Activated CD8-positive, alpha-beta T cell treated with anti-CD3 and anti-CD28 coated beads for 36 hours (primary cell): ENCODE measurements at regions not wholly inside any gene's neighbourhood (a gene's known extent, or its start where the extent isn't known, plus 50 kb on each side); places are given as distances from the start of the nearest gene placed in this dataset.

Experiments
- ATAC-seq: fragments of 200-7000 bp; cut with Tn5 transposase; one replicate; pipeline ENCODE4 v1.10.0; 2021; ENCODE audit warnings: mild to moderate bottlenecking, moderate library complexity
- CTCF ChIA-PET: fragments of 350-600 bp; sonication (Branson Sonifier 250); formaldehyde crosslinking; loops from one replicate; lab custom pipeline; 2021; ENCODE audit warnings: antibody characterized with exemption; lab: Charles Lee
- POLR2A ChIA-PET: fragments of 350-600 bp; sonication (Branson Sonifier 250); formaldehyde crosslinking; loops from one replicate; lab custom pipeline; 2021; ENCODE audit warnings: antibody characterized with exemption; lab: Charles Lee
- DNase-seq: peaks from one replicate; pipeline ENCODE4 v3.0.0-alpha.2; 2020
- H3K27ac Mint-ChIP-seq: one replicate; pipeline ENCODE4 v1.8.0; 2021; ENCODE audit warnings: mild to moderate bottlenecking, mixed read lengths
- H3K27me3 Mint-ChIP-seq: one replicate; pipeline ENCODE4 v1.8.0; 2021; ENCODE audit warnings: mixed read lengths
- H3K36me3 Mint-ChIP-seq: one replicate; pipeline ENCODE4 v1.8.0; 2021; ENCODE audit warnings: low read depth, mixed read lengths
- H3K4me1 Mint-ChIP-seq: one replicate; pipeline ENCODE4 v1.8.0; 2021; ENCODE audit warnings: low read depth, mixed read lengths
- H3K4me3 Mint-ChIP-seq: one replicate; pipeline ENCODE4 v1.8.0; 2021; ENCODE audit warnings: mild to moderate bottlenecking, moderate library complexity, mixed read lengths
- H3K9me3 Mint-ChIP-seq: one replicate; pipeline ENCODE4 v1.8.0; 2021; ENCODE audit warnings: mixed read lengths
- intact Hi-C: fragments of 100-400 bp; cut with micrococcal nuclease; formaldehyde crosslinking; loops from one replicate; pipeline ENCODE4 v1.10.0; 2022
- TF ChIP-seq, protein P1 (sequence below): fragments of 200-600 bp; IDR thresholded peaks from one replicate; pipeline ENCODE4 v1.8.0; 2022; ENCODE audit warnings: antibody characterized with exemption, mild to moderate bottlenecking

DNA sequence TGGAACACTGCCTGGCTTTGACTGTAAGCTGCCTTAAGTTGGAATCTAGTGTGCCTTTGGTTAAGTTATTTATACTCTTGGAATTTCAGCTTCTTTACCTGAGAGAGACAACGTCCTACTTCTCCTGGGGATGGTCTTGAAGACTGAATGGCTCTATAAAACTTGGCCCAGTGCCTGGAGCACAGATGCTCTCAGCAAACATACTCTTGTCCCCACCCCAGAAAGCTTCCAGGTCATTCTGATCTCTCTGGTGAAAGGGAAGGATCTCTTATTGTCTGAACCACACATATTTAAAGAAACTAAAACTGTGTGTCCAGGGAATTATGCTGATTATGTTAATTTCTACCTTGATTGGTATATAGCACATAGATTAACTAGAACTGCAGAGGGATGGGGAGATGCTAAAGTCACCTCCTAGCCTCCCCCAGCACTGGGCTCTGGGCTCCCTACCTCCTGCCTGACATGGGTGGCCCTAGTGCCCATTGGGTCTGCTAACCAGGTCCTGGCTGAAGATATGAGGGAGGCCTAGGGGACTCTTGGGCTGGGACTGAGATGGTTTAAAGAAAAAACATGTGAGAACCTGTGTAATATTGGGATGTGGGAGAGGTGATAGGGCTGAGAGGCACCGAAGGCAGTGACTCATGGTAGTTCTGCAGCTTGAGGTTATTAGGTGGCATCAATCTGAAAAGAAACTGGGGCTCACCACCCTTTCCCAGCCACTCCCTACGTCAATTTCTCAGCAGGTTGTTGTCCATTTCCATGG, 171.0 kb downstream of the RPLP1 start:
- Mint-ChIP-seq H3K36me3 (no peaks in the 10 kb centered on the region), H3K4me3 (no peak overlapping the region), H3K9me3 (no peaks in the 10 kb centered on the region), H3K27ac (no peak overlapping the region), H3K27me3 (peaks cover 3% of the 10 kb centered on the region), H3K4me1 (peaks cover 8% of the 10 kb centered on the region)
- intact Hi-C loops = no loop called here
- POLR2A ChIA-PET = no interaction called here
- peak; percentile 66 for ATAC-seq
- peak; percentile 20 for DNase-seq
- TF ChIP-seq, protein P1, sequence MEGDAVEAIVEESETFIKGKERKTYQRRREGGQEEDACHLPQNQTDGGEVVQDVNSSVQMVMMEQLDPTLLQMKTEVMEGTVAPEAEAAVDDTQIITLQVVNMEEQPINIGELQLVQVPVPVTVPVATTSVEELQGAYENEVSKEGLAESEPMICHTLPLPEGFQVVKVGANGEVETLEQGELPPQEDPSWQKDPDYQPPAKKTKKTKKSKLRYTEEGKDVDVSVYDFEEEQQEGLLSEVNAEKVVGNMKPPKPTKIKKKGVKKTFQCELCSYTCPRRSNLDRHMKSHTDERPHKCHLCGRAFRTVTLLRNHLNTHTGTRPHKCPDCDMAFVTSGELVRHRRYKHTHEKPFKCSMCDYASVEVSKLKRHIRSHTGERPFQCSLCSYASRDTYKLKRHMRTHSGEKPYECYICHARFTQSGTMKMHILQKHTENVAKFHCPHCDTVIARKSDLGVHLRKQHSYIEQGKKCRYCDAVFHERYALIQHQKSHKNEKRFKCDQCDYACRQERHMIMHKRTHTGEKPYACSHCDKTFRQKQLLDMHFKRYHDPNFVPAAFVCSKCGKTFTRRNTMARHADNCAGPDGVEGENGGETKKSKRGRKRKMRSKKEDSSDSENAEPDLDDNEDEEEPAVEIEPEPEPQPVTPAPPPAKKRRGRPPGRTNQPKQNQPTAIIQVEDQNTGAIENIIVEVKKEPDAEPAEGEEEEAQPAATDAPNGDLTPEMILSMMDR = no peak
- CTCF ChIA-PET = interaction anchor here (1.3 kb wide), 1 partner anchor 33 kb away, joined by 3 read pairs; no protein-coding TSS in a partner anchor

DNA sequence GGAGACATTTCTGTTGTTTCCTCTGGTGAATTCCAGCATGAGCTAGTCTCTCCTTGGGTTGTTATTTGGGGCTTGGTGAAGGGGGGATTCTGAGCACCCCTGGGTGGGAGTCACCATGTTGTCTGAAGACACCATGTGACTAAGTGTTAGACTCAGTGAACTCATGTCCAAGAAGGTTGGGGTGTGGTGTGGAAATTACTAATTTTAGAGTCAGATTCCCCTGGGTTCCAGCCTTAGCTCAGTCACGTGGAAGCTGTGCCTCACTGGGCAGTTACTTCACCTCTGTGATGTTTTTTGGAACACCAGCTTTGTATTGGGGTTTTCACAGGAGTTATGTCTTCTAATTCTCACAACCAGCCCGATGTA, 171.5 kb downstream of the RPLP1 start:
- Mint-ChIP-seq H3K27ac (no peak overlapping the region), H3K4me1 (peaks cover 9% of the 10 kb centered on the region), H3K4me3 (no peak overlapping the region), H3K36me3 (no peaks in the 10 kb centered on the region), H3K27me3 (peaks cover 3% of the 10 kb centered on the region), H3K9me3 (no peaks in the 10 kb centered on the region)
- intact Hi-C loops = no loop called here
- ChIA-PET CTCF (interaction anchor here (1.3 kb wide), 1 partner anchor 33 kb away, joined by 3 read pairs; no protein-coding TSS in a partner anchor), POLR2A (no interaction called here)
- TF ChIP-seq, protein P1 = no peak
- ATAC-seq = peak; percentile 27
- no peak for DNase-seq

DNA sequence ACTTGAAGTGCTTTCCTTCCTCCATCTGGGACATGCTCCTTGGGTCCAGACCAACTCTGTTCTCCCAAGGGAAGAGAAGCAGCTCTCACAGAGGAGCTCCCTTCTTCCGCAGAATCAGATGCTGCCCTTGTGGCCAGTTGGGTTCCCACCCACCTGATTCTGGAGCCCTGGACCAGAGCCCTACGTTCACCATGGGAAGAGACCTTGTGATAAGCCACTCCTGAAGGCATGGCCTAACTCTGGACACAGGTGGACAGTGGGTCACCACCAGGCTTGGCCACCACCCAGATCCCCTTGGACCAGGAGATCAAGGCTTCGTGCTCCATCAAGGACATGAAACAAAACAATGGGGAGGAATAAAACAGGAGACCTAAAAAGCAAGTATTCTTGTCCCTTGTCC, 172.2 kb downstream of the RPLP1 start:
- CTCF ChIA-PET = no interaction called here
- no peak overlapping the region for H3K27ac Mint-ChIP-seq
- TF ChIP-seq, protein P1 = no peak
- H3K36me3 Mint-ChIP-seq = no peaks in the 10 kb centered on the region
- H3K27me3 Mint-ChIP-seq = peaks cover 3% of the 10 kb centered on the region
- no peak for ATAC-seq
- POLR2A ChIA-PET = no interaction called here
- no peak overlapping the region for H3K4me3 Mint-ChIP-seq
- intact Hi-C loops = no loop called here
- H3K4me1 Mint-ChIP-seq = peaks cover 15% of the 10 kb centered on the region
- H3K9me3 Mint-ChIP-seq = no peaks in the 10 kb centered on the region
- no peak for DNase-seq

DNA sequence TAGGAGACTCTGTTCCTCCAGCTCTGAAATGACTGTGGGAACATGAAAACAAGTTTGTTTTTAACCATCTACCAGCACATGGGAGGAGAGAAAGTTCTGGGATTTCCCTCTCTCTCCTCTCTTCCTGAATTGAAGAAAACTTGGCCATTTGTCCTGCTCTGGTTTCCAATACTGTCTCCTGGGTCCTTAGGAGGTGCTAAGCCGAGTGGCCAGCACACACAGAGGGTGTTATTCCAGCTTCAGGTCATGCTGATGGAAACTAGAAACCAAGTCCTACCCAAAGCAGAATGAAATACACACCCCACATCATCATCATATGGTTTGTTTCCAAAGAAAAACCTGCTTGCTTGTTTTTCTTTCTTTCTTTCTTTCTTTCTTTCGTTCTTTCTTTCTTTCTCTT, 172.7 kb downstream of the RPLP1 start:
- no peak overlapping the region for H3K27ac Mint-ChIP-seq
- H3K9me3 Mint-ChIP-seq = no peaks in the 10 kb centered on the region
- H3K27me3 Mint-ChIP-seq = peaks cover 3% of the 10 kb centered on the region
- TF ChIP-seq, protein P1 = no peak
- ChIA-PET CTCF (no interaction called here), POLR2A (no interaction called here)
- intact Hi-C loops = no loop called here
- peaks cover 18% of the 10 kb centered on the region for H3K4me1 Mint-ChIP-seq
- ATAC-seq = no peak
- no peaks in the 10 kb centered on the region for H3K36me3 Mint-ChIP-seq
- no peak overlapping the region for H3K4me3 Mint-ChIP-seq
- no peak for DNase-seq
